Fibroblast of skin of back (primary cell): ENCODE measurements at regions not wholly inside any gene's neighbourhood (a gene's known extent, or its start where the extent isn't known, plus 50 kb on each side); places are given as distances from the start of the nearest gene placed in this dataset.

Source experiments
- DNase-seq: peaks from one replicate; pipeline ENCODE4 v3.0.0-alpha.2; 2013

DNA sequence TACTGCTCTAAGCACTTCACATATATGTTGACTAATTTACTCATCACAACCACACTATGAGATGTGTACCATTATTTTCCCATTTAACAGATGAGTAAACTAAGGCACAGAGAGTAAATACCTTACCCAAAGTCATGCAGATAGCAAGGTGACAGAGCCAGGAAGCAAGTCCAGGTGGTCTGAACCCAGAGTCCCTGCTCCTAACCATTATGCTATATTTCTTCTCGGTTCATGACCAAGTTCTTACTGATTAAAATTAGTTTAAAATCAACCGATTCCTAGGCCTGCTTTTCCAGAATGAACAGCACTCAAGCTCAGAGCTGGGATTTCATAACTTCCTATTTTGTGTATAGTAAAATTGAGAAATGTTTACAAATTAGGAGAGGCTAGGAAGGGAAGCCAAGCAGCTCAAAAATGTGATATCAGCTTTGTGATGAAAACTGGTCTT, 85.5 kb upstream of the EGLN3 start:
- DNase-seq: no peak

DNA sequence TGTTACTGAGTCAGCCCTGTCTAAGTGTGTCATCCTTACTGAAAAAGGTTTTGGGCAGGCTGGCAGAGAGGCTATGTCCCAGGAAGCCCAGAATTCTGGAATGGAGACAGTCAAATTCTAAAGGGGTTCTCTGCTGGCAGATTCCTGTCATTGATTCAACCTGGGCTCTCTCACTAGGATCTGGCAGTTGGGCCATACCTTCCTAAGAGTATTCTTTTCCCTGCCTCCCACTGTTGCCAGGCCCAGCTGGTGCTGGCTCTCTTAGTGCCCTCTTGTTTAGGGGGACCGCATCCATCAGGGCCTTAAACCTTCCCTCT, 85.0 kb upstream of the EGLN3 start:
- DNase-seq: no peak

GRCh38 chr14:34035177-34035933, 84.5 kb upstream of the EGLN3 start:
- no peak for DNase-seq

DNA sequence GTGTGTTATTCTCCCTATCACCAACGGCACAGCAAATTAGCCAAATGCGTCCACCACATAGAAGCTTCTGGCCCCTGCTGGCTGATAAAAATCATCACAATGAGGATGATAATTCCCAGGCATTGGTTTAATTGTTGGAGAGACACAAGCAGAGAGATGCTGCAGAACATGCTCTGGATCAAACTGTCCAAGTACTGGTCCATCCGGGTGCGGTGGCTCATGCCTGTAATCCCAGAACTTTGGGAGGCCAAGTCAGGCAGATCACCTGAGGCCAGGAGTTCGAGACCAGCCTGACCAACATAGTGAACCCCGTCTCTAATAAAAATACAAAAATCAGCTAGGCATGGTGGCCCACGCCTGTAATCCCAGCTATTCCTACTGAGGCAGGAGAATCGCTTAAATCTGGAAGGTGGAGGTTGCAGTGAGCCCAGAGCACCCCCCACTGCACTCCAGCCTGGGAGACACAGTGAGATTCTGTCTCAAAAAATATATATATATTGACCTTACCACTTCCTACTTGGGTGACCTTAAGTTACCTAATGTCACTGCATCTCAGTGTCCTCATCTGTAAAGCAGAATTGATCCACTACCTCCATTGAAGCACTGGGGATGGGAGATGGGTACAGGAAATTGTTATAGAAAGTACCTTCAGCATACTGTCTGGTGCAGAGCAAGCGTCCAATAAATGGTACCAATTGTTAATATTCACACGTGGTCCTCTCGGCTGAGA, 83.7 kb upstream of the EGLN3 start:
- no peak for DNase-seq

- DNase-seq: no peak
Observed at GRCh38 chr14:34032720-34033119, 81.8 kb upstream of the EGLN3 start.

GRCh38 chr14:34030864-34031263, 80.0 kb upstream of the EGLN3 start:
- no peak for DNase-seq

GRCh38 chr14:34029921-34030334, 79.1 kb upstream of the EGLN3 start:
- DNase-seq: no peak

- DNase-seq: no peak
Observed at GRCh38 chr14:34027990-34028495, 77.2 kb upstream of the EGLN3 start.

DNA sequence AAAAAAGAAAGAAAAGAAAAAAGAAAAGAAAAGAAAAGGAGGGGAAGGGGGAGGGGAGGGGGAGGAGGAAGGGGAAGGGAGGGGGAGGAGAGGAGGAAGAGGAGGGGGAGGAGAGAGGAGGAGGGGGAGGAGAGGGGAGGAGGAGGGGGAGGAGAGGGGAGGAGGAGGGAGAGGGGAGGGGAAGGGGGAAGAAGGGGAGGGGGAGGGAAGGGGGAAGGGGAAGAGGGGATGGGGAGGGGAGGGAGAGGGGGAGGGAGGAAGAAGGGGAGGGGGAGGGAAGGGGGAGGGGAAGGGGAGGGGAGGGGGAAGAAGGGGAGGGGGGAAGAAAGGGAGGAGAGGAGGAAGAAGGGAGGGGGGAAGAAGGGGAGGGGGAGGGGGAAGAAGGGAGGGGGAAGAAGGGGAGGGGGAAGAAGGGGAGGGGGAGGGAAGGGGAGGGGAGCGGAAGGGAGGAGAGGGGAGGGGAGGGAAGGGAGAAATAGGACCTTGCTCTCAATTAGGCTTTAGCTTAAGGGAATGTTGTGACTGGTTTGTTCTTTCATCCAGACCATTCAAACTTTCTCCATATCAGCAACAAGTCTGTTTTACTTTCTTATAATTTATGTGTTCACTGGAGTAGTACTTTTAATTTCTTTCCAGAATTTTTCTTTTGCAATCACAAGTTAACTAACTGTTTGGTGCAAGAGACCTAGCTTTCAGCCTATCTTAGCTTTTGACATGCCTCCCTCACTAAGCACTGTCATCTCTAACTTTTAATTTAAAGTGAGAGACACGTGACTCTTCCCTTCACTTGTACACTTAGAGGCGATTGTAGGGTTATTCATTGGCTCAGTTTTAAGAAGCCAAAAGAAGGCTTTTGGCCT, 76.5 kb upstream of the EGLN3 start:
- no peak for DNase-seq

- DNase-seq: no peak
Observed at GRCh38 chr14:34025325-34026017, 74.6 kb upstream of the EGLN3 start.

DNA sequence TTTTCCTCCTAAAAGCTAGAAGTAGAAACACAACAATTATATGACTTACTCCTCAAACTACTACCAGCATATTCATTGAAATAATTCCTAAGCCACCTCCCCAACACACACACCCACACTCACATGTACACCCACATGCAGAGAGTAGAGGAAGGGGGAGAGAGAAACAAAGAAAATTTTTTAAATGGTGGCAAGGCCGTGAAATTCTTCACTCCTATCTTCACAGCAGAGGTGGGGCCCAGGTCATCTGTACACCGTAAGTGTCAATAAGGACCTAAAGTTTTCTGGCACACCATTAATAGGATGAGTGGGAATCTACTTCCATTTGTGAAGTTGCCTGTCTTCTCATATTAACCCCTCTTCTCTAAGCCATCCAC, 73.9 kb upstream of the EGLN3 start:
- no peak for DNase-seq

- DNase-seq: no peak
Observed at GRCh38 chr14:34023824-34024767, 73.2 kb upstream of the EGLN3 start.

DNA sequence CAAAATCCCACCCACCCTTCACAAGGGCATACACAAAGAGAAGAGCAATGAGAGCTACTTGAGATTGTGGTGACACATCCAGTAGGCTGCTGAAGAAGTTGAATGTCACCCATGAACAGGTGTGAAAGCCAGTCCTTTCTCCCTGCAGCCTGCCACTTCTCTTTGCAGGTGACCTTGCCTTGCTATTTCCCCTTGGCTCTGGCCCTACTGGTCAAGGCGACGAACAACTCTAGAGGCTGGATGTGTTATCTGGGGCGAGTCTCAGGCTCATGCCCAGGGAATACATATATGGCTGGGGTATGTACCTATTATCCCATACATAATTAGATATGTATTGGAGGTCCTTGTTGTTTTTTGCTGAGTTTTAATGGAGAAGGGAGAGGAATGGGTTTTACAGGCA, 70.2 kb upstream of the EGLN3 start:
- DNase-seq: no peak

GRCh38 chr14:34020014-34020413, 69.1 kb upstream of the EGLN3 start:
- DNase-seq: no peak

GRCh38 chr14:34018564-34019244, 67.8 kb upstream of the EGLN3 start:
- no peak for DNase-seq

DNA sequence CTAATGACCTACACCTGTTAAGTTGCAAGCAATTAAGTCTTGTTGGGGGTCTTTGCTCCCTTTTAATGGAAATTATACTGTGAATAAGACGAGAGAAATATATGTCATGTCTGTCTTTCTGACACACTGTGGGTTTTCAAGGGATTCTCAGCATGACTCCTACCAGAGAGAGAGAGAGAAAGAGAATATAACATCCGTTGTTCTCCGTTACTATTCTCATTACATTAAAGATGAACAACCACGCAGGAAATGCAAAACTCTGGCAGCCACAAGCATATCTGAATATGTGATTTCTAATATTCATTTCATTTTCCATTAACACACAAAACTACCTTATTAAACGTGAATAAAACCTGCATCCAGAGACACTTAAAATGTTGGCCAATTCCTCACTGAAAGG, 67.3 kb upstream of the EGLN3 start:
- no peak for DNase-seq

- DNase-seq: no peak
Observed at GRCh38 chr14:34015383-34015782, 64.5 kb upstream of the EGLN3 start.

DNA sequence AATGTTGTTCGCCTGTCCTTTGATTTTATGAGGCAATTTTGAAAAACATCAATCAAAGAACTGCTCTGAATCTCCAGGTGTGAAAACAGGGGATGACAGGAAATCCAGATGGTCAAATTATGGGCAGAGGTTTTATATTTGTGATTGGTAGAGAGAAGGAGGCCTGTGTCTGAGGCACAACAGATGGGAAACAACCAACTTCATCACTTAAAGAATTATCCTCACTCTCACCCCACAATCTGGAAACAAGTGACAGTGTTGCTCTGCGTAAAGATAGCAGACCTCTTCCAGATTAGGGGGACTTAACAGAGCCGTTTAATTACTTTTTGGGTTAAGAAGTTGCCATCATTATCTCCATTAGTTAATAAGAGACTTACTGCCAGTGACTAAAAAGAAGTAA, 64.1 kb upstream of the EGLN3 start:
- no peak for DNase-seq

GRCh38 chr14:34013721-34014060, 62.8 kb upstream of the EGLN3 start:
- DNase-seq: no peak

- DNase-seq: no peak
Observed at GRCh38 chr14:34012978-34013720, 62.3 kb upstream of the EGLN3 start.
